Activated CD4-positive, alpha-beta T cell treated with anti-CD3 and anti-CD28 coated beads, Interleukin-2, amount 10 ng/mL, durations not matched to agents 7 days and 5 days (primary cell): ENCODE measurements at regions not wholly inside any gene's neighbourhood (a gene's known extent, or its start where the extent isn't known, plus 50 kb on each side); places are given as distances from the start of the nearest gene placed in this dataset.

Source experiments
- CTCF ChIA-PET: fragments of 350-600 bp; sonication (Branson Sonifier 250); formaldehyde crosslinking; loops from one replicate; lab custom pipeline; 2021; ENCODE audit warnings: antibody characterized with exemption; lab: Charles Lee
- POLR2A ChIA-PET: fragments of 350-600 bp; sonication (Branson Sonifier 250); formaldehyde crosslinking; loops from one replicate; lab custom pipeline; 2021; ENCODE audit warnings: antibody characterized with exemption; lab: Charles Lee
- DNase-seq: peaks from one replicate; pipeline ENCODE4 v3.0.0-alpha.2; 2020
- H3K27ac Mint-ChIP-seq: one replicate; pipeline ENCODE4 v1.8.0; 2021; ENCODE audit warnings: mild to moderate bottlenecking, moderate library complexity, mixed read lengths
- H3K27me3 Mint-ChIP-seq: one replicate; pipeline ENCODE4 v1.8.0; 2021; ENCODE audit warnings: mixed read lengths
- H3K36me3 Mint-ChIP-seq: one replicate; pipeline ENCODE4 v1.8.0; 2021; ENCODE audit warnings: low read depth, mixed read lengths
- H3K4me1 Mint-ChIP-seq: one replicate; pipeline ENCODE4 v1.8.0; 2021; ENCODE audit warnings: mixed read lengths
- H3K4me3 Mint-ChIP-seq: one replicate; pipeline ENCODE4 v1.8.0; 2021; ENCODE audit warnings: mild to moderate bottlenecking, moderate library complexity, mixed read lengths
- H3K9me3 Mint-ChIP-seq: one replicate; pipeline ENCODE4 v1.8.0; 2021; ENCODE audit warnings: mixed read lengths

GRCh38 chr5:26192486-26192885, 845.9 kb downstream of the CDH9 start:
- CTCF ChIA-PET = no interaction called here
- Mint-ChIP-seq H3K4me3 (no peak overlapping the region), H3K4me1 (no peaks in the 10 kb centered on the region), H3K27me3 (no peaks in the 10 kb centered on the region), H3K36me3 (no peaks in the 10 kb centered on the region), H3K9me3 (peaks cover 8% of the 10 kb centered on the region), H3K27ac (no peak overlapping the region)
- POLR2A ChIA-PET = no interaction called here
- no peak for DNase-seq

GRCh38 chr5:26181582-26181981, 856.8 kb downstream of the CDH9 start:
- Mint-ChIP-seq H3K36me3 (no peaks in the 10 kb centered on the region), H3K9me3 (peaks cover 3% of the 10 kb centered on the region), H3K27ac (no peak overlapping the region), H3K4me1 (no peaks in the 10 kb centered on the region), H3K27me3 (no peaks in the 10 kb centered on the region), H3K4me3 (no peak overlapping the region)
- ChIA-PET CTCF (no interaction called here), POLR2A (no interaction called here)
- no peak for DNase-seq

GRCh38 chr5:26148569-26149107, 889.7 kb downstream of the CDH9 start:
- no peaks in the 10 kb centered on the region for H3K27me3 Mint-ChIP-seq
- H3K4me1 Mint-ChIP-seq = no peaks in the 10 kb centered on the region
- H3K36me3 Mint-ChIP-seq = no peaks in the 10 kb centered on the region
- no peak overlapping the region for H3K4me3 Mint-ChIP-seq
- ChIA-PET POLR2A (no interaction called here), CTCF (no interaction called here)
- H3K9me3 Mint-ChIP-seq = peaks cover 33% of the 10 kb centered on the region
- DNase-seq = no peak
- H3K27ac Mint-ChIP-seq = no peak overlapping the region

GRCh38 chr5:26143259-26143658, 895.1 kb downstream of the CDH9 start:
- DNase-seq = no peak
- Mint-ChIP-seq H3K4me3 (no peak overlapping the region), H3K27ac (no peak overlapping the region), H3K36me3 (no peaks in the 10 kb centered on the region), H3K27me3 (no peaks in the 10 kb centered on the region), H3K9me3 (peaks cover 8% of the 10 kb centered on the region), H3K4me1 (no peaks in the 10 kb centered on the region)
- CTCF ChIA-PET = no interaction called here
- POLR2A ChIA-PET = no interaction called here

GRCh38 chr5:26121338-26121737, 917.0 kb downstream of the CDH9 start:
- no peaks in the 10 kb centered on the region for H3K9me3 Mint-ChIP-seq
- H3K27ac Mint-ChIP-seq = no peak overlapping the region
- no peaks in the 10 kb centered on the region for H3K36me3 Mint-ChIP-seq
- DNase-seq = no peak
- H3K4me3 Mint-ChIP-seq = no peak overlapping the region
- ChIA-PET POLR2A (no interaction called here), CTCF (no interaction called here)
- no peaks in the 10 kb centered on the region for H3K27me3 Mint-ChIP-seq
- H3K4me1 Mint-ChIP-seq = no peaks in the 10 kb centered on the region

- CTCF ChIA-PET = interaction anchor here (0.6 kb wide), 1 partner anchor 18 kb away, joined by 3 read pairs; no protein-coding TSS in a partner anchor
- no peak overlapping the region for H3K4me3 Mint-ChIP-seq
These were observed 934.2 kb downstream of the CDH9 start for GRCh38 chr5:26104175-26104574.

GRCh38 chr5:26060212-26060611, 978.2 kb downstream of the CDH9 start:
- Mint-ChIP-seq H3K9me3 (peaks cover 14% of the 10 kb centered on the region), H3K27me3 (no peaks in the 10 kb centered on the region)

More at GRCh38 chr5:26104175-26104574, 934.2 kb downstream of the CDH9 start:
- POLR2A ChIA-PET = no interaction called here
- no peaks in the 10 kb centered on the region for H3K36me3 Mint-ChIP-seq
- H3K9me3 Mint-ChIP-seq = peaks cover 2% of the 10 kb centered on the region
- H3K27me3 Mint-ChIP-seq = no peaks in the 10 kb centered on the region
- H3K4me1 Mint-ChIP-seq = no peaks in the 10 kb centered on the region
- no peak overlapping the region for H3K27ac Mint-ChIP-seq
- DNase-seq = no peak

GRCh38 chr5:26054594-26054993, 983.8 kb downstream of the CDH9 start:
- Mint-ChIP-seq H3K9me3 (peaks cover 16% of the 10 kb centered on the region), H3K4me1 (no peaks in the 10 kb centered on the region), H3K36me3 (no peaks in the 10 kb centered on the region), H3K27me3 (no peaks in the 10 kb centered on the region), H3K27ac (no peak overlapping the region), H3K4me3 (no peak overlapping the region)
- ChIA-PET POLR2A (no interaction called here), CTCF (no interaction called here)
- DNase-seq = no peak

More at GRCh38 chr5:26060212-26060611, 978.2 kb downstream of the CDH9 start:
- ChIA-PET CTCF (no interaction called here), POLR2A (no interaction called here)
- no peak for DNase-seq
- Mint-ChIP-seq H3K27ac (no peak overlapping the region), H3K4me3 (no peak overlapping the region), H3K36me3 (no peaks in the 10 kb centered on the region), H3K4me1 (no peaks in the 10 kb centered on the region)

- no peaks in the 10 kb centered on the region for H3K4me1 Mint-ChIP-seq
- H3K36me3 Mint-ChIP-seq = no peaks in the 10 kb centered on the region
- DNase-seq = no peak
- no peak overlapping the region for H3K27ac Mint-ChIP-seq
- ChIA-PET POLR2A (no interaction called here), CTCF (no interaction called here)
- peaks cover 13% of the 10 kb centered on the region for H3K9me3 Mint-ChIP-seq
- H3K4me3 Mint-ChIP-seq = no peak overlapping the region
- H3K27me3 Mint-ChIP-seq = no peaks in the 10 kb centered on the region
These were observed 1003.6 kb downstream of the CDH9 start for GRCh38 chr5:26034813-26035212.

GRCh38 chr5:26031481-26031880, 1006.9 kb downstream of the CDH9 start:
- Mint-ChIP-seq H3K27ac (no peak overlapping the region), H3K27me3 (no peaks in the 10 kb centered on the region), H3K36me3 (no peaks in the 10 kb centered on the region), H3K4me1 (no peaks in the 10 kb centered on the region), H3K4me3 (no peak overlapping the region), H3K9me3 (peaks cover 2% of the 10 kb centered on the region)
- ChIA-PET POLR2A (no interaction called here), CTCF (no interaction called here)
- no peak for DNase-seq

GRCh38 chr5:26026044-26026443, 1012.3 kb downstream of the CDH9 start:
- ChIA-PET POLR2A (no interaction called here), CTCF (no interaction called here)
- Mint-ChIP-seq H3K9me3 (peaks cover 2% of the 10 kb centered on the region), H3K27ac (no peak overlapping the region), H3K36me3 (no peaks in the 10 kb centered on the region), H3K4me1 (no peaks in the 10 kb centered on the region), H3K27me3 (no peaks in the 10 kb centered on the region), H3K4me3 (no peak overlapping the region)
- DNase-seq = no peak

- no peak for DNase-seq
- POLR2A ChIA-PET = no interaction called here
- H3K36me3 Mint-ChIP-seq = no peaks in the 10 kb centered on the region
- CTCF ChIA-PET = no interaction called here
- no peaks in the 10 kb centered on the region for H3K27me3 Mint-ChIP-seq
- no peaks in the 10 kb centered on the region for H3K9me3 Mint-ChIP-seq
- no peak overlapping the region for H3K27ac Mint-ChIP-seq
- H3K4me1 Mint-ChIP-seq = no peaks in the 10 kb centered on the region
- no peak overlapping the region for H3K4me3 Mint-ChIP-seq
These were observed 1013.6 kb downstream of the CDH9 start for GRCh38 chr5:26024774-26025173.

- Mint-ChIP-seq H3K4me1 (no peaks in the 10 kb centered on the region), H3K4me3 (no peak overlapping the region), H3K27ac (no peak overlapping the region), H3K27me3 (no peaks in the 10 kb centered on the region), H3K9me3 (no peaks in the 10 kb centered on the region), H3K36me3 (no peaks in the 10 kb centered on the region)
- POLR2A ChIA-PET = no interaction called here
- DNase-seq = no peak
- CTCF ChIA-PET = no interaction called here
These were observed 1015.0 kb downstream of the CDH9 start for GRCh38 chr5:26023361-26023760.

- Mint-ChIP-seq H3K36me3 (no peaks in the 10 kb centered on the region), H3K4me1 (no peaks in the 10 kb centered on the region), H3K9me3 (peaks cover 10% of the 10 kb centered on the region), H3K27me3 (no peaks in the 10 kb centered on the region), H3K4me3 (no peak overlapping the region), H3K27ac (no peak overlapping the region)
- CTCF ChIA-PET = no interaction called here
- POLR2A ChIA-PET = no interaction called here
- DNase-seq = no peak
These were observed 1024.2 kb downstream of the CDH9 start for GRCh38 chr5:26014206-26014605.
